K562 (cell line): ENCODE measurements at regions not wholly inside any gene's neighbourhood (a gene's known extent, or its start where the extent isn't known, plus 50 kb on each side); places are given as distances from the start of the nearest gene placed in this dataset.

ENCODE experiments used
- ATAC-seq: fragments of 200-7000 bp; cut with Tn5 transposase; 3 replicates; pipeline ENCODE4 v1.9.1; 2020; ENCODE audit warnings: moderate library complexity
- BruUV-seq: library from RNA; stranded (reverse); fragments of 400-500 nt; replicated peaks from 2 replicates; lab custom pipeline; 2021; lab: Mats Ljungman, UMichigan
- CTCF ChIA-PET: fragments of 300-600 bp; formaldehyde crosslinking; extraction: SDS; loops from one replicate; lab custom pipeline; 2021; ENCODE audit warnings: low intra/inter-chr PET ratio; lab: Yijun Ruan, JAX
- POLR2A ChIA-PET: fragments of 300-600, 350-650 bp; sonication (Branson Sonifier 250); formaldehyde crosslinking; extraction: SDS; loops from one replicate; lab custom pipeline; 2021; ENCODE audit warnings: antibody characterized with exemption, inconsistent platforms; lab: Yijun Ruan, JAX
- DNase-seq, 4 experiments: peaks; one replicate each; pipeline versions ENCODE4 v3.0.0 to v3.0.0-alpha.2; 2011 to 2018; ENCODE audit warnings: low spot score in 3 of 4, mixed read lengths in 3 of 4; ENCODE audit errors: extremely low read depth in 1 of 4
- FAIRE-seq: peaks from 2 replicates; lab custom pipeline; 2011; peaks lifted over from hg19 to GRCh38; lab: Jason Lieb, UNC
- H2AFZ ChIP-seq: 2 replicates; pipeline ENCODE4 v1.6.0; 2011; ENCODE audit warnings: low read depth, low read length, control low read depth, inconsistent platforms
- H3K27ac ChIP-seq: fragments of 200-600 bp; 3 replicates; pipeline ENCODE4 v1.8.0; 2011; ENCODE audit warnings: low read depth, mild to moderate bottlenecking, control low read depth, inconsistent platforms, low read length, moderate library complexity, mixed read lengths; ENCODE audit errors: extremely low read depth
- H3K27me3 ChIP-seq, 2 experiments: fragments of 300-600 bp in 1 of 2; 2 replicates in 1 of 2; 3 replicates in 1 of 2; pipeline versions ENCODE4 v1.6.0 to v1.8.0; 2011; ENCODE audit warnings: inconsistent platforms in 2 of 2, low read length in 2 of 2, mild to moderate bottlenecking in 1 of 2, mixed read lengths in 1 of 2, moderate library complexity in 1 of 2; ENCODE audit not compliant: control insufficient read depth in 2 of 2, insufficient read depth in 2 of 2
- H3K36me3 ChIP-seq: fragments of 300-600 bp; 3 replicates; pipeline ENCODE4 v1.8.0; 2011; ENCODE audit warnings: mild to moderate bottlenecking, low read length, inconsistent platforms; ENCODE audit not compliant: control insufficient read depth, insufficient read depth
- H3K4me1 ChIP-seq, 2 experiments: fragments of 200-600 bp in 1 of 2; replicated peaks in 1 of 2; 2 replicates in 1 of 2; 3 replicates in 1 of 2; pipeline versions ENCODE4 v1.5.1 to v1.8.0; 2011; ENCODE audit warnings: inconsistent platforms in 2 of 2, low read length in 2 of 2, mild to moderate bottlenecking in 1 of 2, mixed read lengths in 1 of 2, moderate library complexity in 1 of 2; ENCODE audit not compliant: control insufficient read depth in 2 of 2, insufficient read depth in 2 of 2
- H3K4me2 ChIP-seq: 2 replicates; pipeline ENCODE4 v1.6.1; 2011; ENCODE audit warnings: low read length, control low read depth, inconsistent platforms, mixed read lengths; ENCODE audit not compliant: insufficient read depth
- H3K4me3 ChIP-seq: fragments of 200-600 bp; sonication (generic), shearing (Covaris generic); 2 replicates; pipeline ENCODE4 v1.5.1; 2016; ENCODE audit warnings: control low read depth, inconsistent platforms
- H3K79me2 ChIP-seq: fragments of 200-600 bp; 3 replicates; pipeline ENCODE4 v1.8.0; 2011; ENCODE audit warnings: low read length, inconsistent platforms; ENCODE audit not compliant: control insufficient read depth, insufficient read depth
- H3K9ac ChIP-seq, 2 experiments: 2 replicates each; pipeline versions ENCODE4 v1.6.0 to v1.6.1; 2011; ENCODE audit warnings: low read depth in 2 of 2, low read length in 2 of 2, control low read depth in 1 of 2, inconsistent platforms in 1 of 2, mild to moderate bottlenecking in 1 of 2, mixed read lengths in 1 of 2; ENCODE audit not compliant: insufficient read depth in 1 of 2
- H3K9me1 ChIP-seq: one replicate; pipeline ENCODE4 v1.6.0; 2011; ENCODE audit warnings: inconsistent platforms, mild to moderate bottlenecking, low read length, moderate library complexity; ENCODE audit not compliant: control insufficient read depth, insufficient read depth
- H3K9me3 ChIP-seq: replicated peaks from 2 replicates; pipeline ENCODE4 v1.5.1; 2011; ENCODE audit warnings: low read depth, low read length, inconsistent platforms; ENCODE audit not compliant: control insufficient read depth, insufficient read depth
- H4K20me1 ChIP-seq: replicated peaks from 2 replicates; pipeline ENCODE4 v1.6.1; 2011; ENCODE audit warnings: low read length, inconsistent platforms, mixed read lengths; ENCODE audit not compliant: control insufficient read depth, insufficient read depth
- BMI1 ChIP-seq: fragments of 150-350 bp; IDR thresholded peaks from 2 replicates; pipeline ENCODE4 v1.6.1; 2014; ENCODE audit warnings: low read length
- CBFA2T3 ChIP-seq: fragments of 450-650 bp; IDR thresholded peaks from 2 replicates; pipeline ENCODE4 v1.6.1; 2017
- ILF3 ChIP-seq: fragments of 450-650 bp; IDR thresholded peaks from 2 replicates; pipeline ENCODE4 v1.6.1; 2018; ENCODE audit warnings: antibody characterized with exemption, mild to moderate bottlenecking, moderate library complexity, borderline replicate concordance
- MNT ChIP-seq, 2 experiments: fragments of 450-650 bp; conservative IDR thresholded peaks; 2 replicates each; pipeline ENCODE4 v1.6.1; 2017; ENCODE audit warnings: mild to moderate bottlenecking in 2 of 2, moderate library complexity in 2 of 2
- NELFE ChIP-seq: IDR thresholded peaks from 2 replicates; pipeline ENCODE4 v1.6.1; 2011; ENCODE audit warnings: mild to moderate bottlenecking; ENCODE audit not compliant: insufficient read depth, insufficient read length
- RCOR1 ChIP-seq, 2 experiments: IDR thresholded peaks; 2 replicates each; pipeline ENCODE4 v1.6.1; 2012; ENCODE audit warnings: low read depth in 2 of 2, low read length in 2 of 2, borderline replicate concordance in 1 of 2, improper control_type of control experiment in 1 of 2
- ZNF274 ChIP-seq: IDR thresholded peaks from 2 replicates; pipeline ENCODE4 v1.6.1; 2011; ENCODE audit warnings: low read depth, mild to moderate bottlenecking, low read length, moderate library complexity, borderline replicate concordance
- ZNF282 ChIP-seq: sonication (generic); formaldehyde crosslinking; IDR thresholded peaks from 2 replicates; pipeline ENCODE4 v1.8.1; 2023; ENCODE audit warnings: missing genetic modification reagents
- WGBS: fragments of 100-300 bp; shearing (Covaris generic); methylation state at CpG from one replicate; pipeline ENCODE4 v1.1.6; 2016; ENCODE audit warnings: low coverage, mixed read lengths; ENCODE audit not compliant: insufficient coverage; ENCODE audit errors: missing lambda C conversion rate; 5-methylcytosine and 5-hydroxymethylcytosine counted together
- in situ Hi-C: fragments of 300-500 bp; cut with MboI; formaldehyde crosslinking; loops from 4 replicates; pipeline ENCODE4 v1.15.0; 2018; ENCODE audit warnings: inconsistent platforms, mixed read lengths
- intact Hi-C: fragments of 100-400 bp; cut with micrococcal nuclease; formaldehyde crosslinking; loops from 2 replicates; pipeline ENCODE4 v1.14.2; 2022
- TF ChIP-seq, protein P1 (sequence below): fragments of 200-400 bp; formaldehyde crosslinking; IDR thresholded peaks from 2 replicates; pipeline ENCODE4 v1.6.1; 2017; ENCODE audit warnings: mild to moderate bottlenecking, low read depth, low read length, moderate library complexity
- TF ChIP-seq, protein P2 (sequence below): fragments of 450-650 bp; IDR thresholded peaks from 2 replicates; pipeline ENCODE4 v1.6.1; 2017; ENCODE audit warnings: antibody characterized with exemption

- H3K4me2 ChIP-seq: no peak overlapping the region
- in situ Hi-C loops: no loop called here
- H3K27ac ChIP-seq: no peak overlapping the region
- H3K9me1 ChIP-seq: no peaks in the 10 kb centered on the region
- no peaks in the 10 kb centered on the region for H3K4me1 ChIP-seq
- no TSS peak for BruUV-seq
- H3K9me3 ChIP-seq: no peaks in the 10 kb centered on the region
- no peak overlapping the region; a peak in 1 of 4 replicates for H3K9ac ChIP-seq
- peaks cover 12 to 39% of the 10 kb centered on the region in 2 experiments; a peak in 3 of 5 replicates for H3K27me3 ChIP-seq
- H3K36me3 ChIP-seq: no peaks in the 10 kb centered on the region
- intact Hi-C loops: no loop called here
- H4K20me1 ChIP-seq: no peaks in the 10 kb centered on the region; the same call in 1 of the 2 replicates
- FAIRE-seq (no peak), DNase-seq (no peak), ATAC-seq (no peak)
- no peaks in the 10 kb centered on the region for H3K79me2 ChIP-seq
- POLR2A ChIA-PET: no interaction called here
- CTCF ChIA-PET: no interaction called here
- under 1% methylated on average over 8 of the region's 8 CpGs for WGBS
- no peak overlapping the region for H3K4me3 ChIP-seq
- H2AFZ ChIP-seq: no peak overlapping the region
- TF ChIP-seq CBFA2T3 (no peak), MNT (conservative IDR thresholded peaks at IDR 0.05) (no peak), ILF3 (no peak), RCOR1 (IDR thresholded peaks at IDR 0.05; ENCODE audit: borderline replicate concordance in 1 of 2, low read depth in 2 of 2, low read length in 2 of 2) (no peak), NELFE (no peak), ZNF274 (no peak), BMI1 (no peak), ZNF282 (CRISPR knock-in tag) (no peak)
- TF ChIP-seq, protein P1, sequence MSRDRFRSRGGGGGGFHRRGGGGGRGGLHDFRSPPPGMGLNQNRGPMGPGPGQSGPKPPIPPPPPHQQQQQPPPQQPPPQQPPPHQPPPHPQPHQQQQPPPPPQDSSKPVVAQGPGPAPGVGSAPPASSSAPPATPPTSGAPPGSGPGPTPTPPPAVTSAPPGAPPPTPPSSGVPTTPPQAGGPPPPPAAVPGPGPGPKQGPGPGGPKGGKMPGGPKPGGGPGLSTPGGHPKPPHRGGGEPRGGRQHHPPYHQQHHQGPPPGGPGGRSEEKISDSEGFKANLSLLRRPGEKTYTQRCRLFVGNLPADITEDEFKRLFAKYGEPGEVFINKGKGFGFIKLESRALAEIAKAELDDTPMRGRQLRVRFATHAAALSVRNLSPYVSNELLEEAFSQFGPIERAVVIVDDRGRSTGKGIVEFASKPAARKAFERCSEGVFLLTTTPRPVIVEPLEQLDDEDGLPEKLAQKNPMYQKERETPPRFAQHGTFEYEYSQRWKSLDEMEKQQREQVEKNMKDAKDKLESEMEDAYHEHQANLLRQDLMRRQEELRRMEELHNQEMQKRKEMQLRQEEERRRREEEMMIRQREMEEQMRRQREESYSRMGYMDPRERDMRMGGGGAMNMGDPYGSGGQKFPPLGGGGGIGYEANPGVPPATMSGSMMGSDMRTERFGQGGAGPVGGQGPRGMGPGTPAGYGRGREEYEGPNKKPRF: no peak
- TF ChIP-seq, protein P2, sequence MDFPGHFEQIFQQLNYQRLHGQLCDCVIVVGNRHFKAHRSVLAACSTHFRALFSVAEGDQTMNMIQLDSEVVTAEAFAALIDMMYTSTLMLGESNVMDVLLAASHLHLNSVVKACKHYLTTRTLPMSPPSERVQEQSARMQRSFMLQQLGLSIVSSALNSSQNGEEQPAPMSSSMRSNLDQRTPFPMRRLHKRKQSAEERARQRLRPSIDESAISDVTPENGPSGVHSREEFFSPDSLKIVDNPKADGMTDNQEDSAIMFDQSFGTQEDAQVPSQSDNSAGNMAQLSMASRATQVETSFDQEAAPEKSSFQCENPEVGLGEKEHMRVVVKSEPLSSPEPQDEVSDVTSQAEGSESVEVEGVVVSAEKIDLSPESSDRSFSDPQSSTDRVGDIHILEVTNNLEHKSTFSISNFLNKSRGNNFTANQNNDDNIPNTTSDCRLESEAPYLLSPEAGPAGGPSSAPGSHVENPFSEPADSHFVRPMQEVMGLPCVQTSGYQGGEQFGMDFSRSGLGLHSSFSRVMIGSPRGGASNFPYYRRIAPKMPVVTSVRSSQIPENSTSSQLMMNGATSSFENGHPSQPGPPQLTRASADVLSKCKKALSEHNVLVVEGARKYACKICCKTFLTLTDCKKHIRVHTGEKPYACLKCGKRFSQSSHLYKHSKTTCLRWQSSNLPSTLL: no peak
Observed at GRCh38 chr20:58019850-58020625, 208.4 kb downstream of the ANKRD60 start.
